ENCODE measurements at regions not wholly inside any gene's neighbourhood (a gene's known extent, or its start where the extent isn't known, plus 50 kb on each side); places are given as distances from the start of the nearest gene placed in this dataset.

GRCh38 chr1:83559129-83559840, 439.6 kb downstream of the TTLL7 start:
- no peak for DNase-seq (ENCODE audit: low read depth)
- TF ChIP-seq CTCF (IDR thresholded peaks at IDR 0.05; ENCODE audit: insufficient read depth, low read length) = no peak

GRCh38 chr1:83555871-83556270, 443.1 kb downstream of the TTLL7 start:
- no peak overlapping the region for H3K4me3 ChIP-seq (ENCODE audit: low read depth, low read length)
- no peak for TF ChIP-seq CTCF (IDR thresholded peaks at IDR 0.05; ENCODE audit: insufficient read depth, low read length)
- no peak for DNase-seq (ENCODE audit: low read depth)

More at GRCh38 chr1:83559129-83559840, 439.6 kb downstream of the TTLL7 start:
- H3K4me3 ChIP-seq (ENCODE audit: low read depth, low read length) = no peak overlapping the region

- DNase-seq (ENCODE audit: low read depth) = no peak
- no peak overlapping the region for H3K4me3 ChIP-seq (ENCODE audit: low read depth, low read length)
- no peak for TF ChIP-seq CTCF (IDR thresholded peaks at IDR 0.05; ENCODE audit: insufficient read depth, low read length)
These were observed 444.8 kb downstream of the TTLL7 start for GRCh38 chr1:83554174-83554573.

GRCh38 chr1:83552820-83553219, 446.1 kb downstream of the TTLL7 start:
- DNase-seq (ENCODE audit: low read depth) = no peak
- no peak for TF ChIP-seq CTCF (IDR thresholded peaks at IDR 0.05; ENCODE audit: insufficient read depth, low read length)
- H3K4me3 ChIP-seq (ENCODE audit: low read depth, low read length) = no peak overlapping the region

- no peak for TF ChIP-seq CTCF (IDR thresholded peaks at IDR 0.05; ENCODE audit: insufficient read depth, low read length)
- no peak overlapping the region for H3K4me3 ChIP-seq (ENCODE audit: low read depth, low read length)
- no peak for DNase-seq (ENCODE audit: low read depth)
These were observed 450.6 kb downstream of the TTLL7 start for GRCh38 chr1:83548311-83548710.

GRCh38 chr1:83547901-83548300, 451.0 kb downstream of the TTLL7 start:
- no peak for TF ChIP-seq CTCF (IDR thresholded peaks at IDR 0.05; ENCODE audit: insufficient read depth, low read length)
- no peak overlapping the region for H3K4me3 ChIP-seq (ENCODE audit: low read depth, low read length)
- DNase-seq (ENCODE audit: low read depth) = peak; percentile 76

- H3K4me3 ChIP-seq (ENCODE audit: low read depth, low read length) = no peak overlapping the region
- TF ChIP-seq CTCF (IDR thresholded peaks at IDR 0.05; ENCODE audit: insufficient read depth, low read length) = no peak
- peak; percentile 80 for DNase-seq (ENCODE audit: low read depth)
These were observed 452.1 kb downstream of the TTLL7 start for GRCh38 chr1:83546874-83547273.
